ENCODE measurements at regions not wholly inside any gene's neighbourhood (a gene's known extent, or its start where the extent isn't known, plus 50 kb on each side); places are given as distances from the start of the nearest gene placed in this dataset.

DNA sequence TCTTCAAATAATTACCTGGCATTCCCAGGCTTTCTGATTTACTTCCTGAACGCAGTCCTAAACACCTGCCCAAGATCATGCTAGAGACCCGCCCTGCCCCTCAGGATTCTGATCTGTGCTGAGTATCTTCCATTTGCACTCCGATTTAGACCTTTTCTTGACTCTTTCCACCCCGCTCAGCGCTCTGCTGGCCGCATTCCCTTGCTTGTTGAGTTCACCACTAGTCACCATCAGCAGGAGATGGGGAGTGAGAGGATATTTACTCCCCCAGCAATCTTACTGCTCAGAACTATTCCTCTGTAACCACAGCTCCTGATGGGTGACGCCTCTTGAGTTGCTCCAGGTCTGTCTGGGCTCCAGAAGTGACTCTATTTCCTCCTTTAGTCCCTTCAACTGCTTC lies 419.4 kb upstream of the MIR17HG start:
- Histone ChIP-seq H4K8ac (ENCODE audit: low read depth in 2 of 2, low read length in 2 of 2) (no peak overlapping the region), H3K4me1 (ENCODE audit: control insufficient read depth, insufficient read depth, low read length) (no peaks in the 10 kb centered on the region), H2BK20ac (ENCODE audit: low read depth, low read length) (no peak overlapping the region), H3K18ac (ENCODE audit: low read depth, low read length) (no peak overlapping the region), H4K20me1 (ENCODE audit: insufficient read depth, low read length) (no peaks in the 10 kb centered on the region), H3K4me3 (ENCODE audit: insufficient read depth, low read depth, low read length) (no peak overlapping the region), H2AK5ac (ENCODE audit: low read depth, low read length) (no peak overlapping the region), H4K91ac (ENCODE audit: insufficient read depth, low read depth, low read length) (no peak overlapping the region), H2AFZ (replicated peaks; ENCODE audit: low read length, poor library complexity) (no peak overlapping the region), H3K9me3 (ENCODE audit: control insufficient read depth, insufficient read depth, low read length) (peaks cover 3% of the 10 kb centered on the region), H3K9me1 (ENCODE audit: insufficient read depth, low read length) (no peaks in the 10 kb centered on the region), H3K4ac (ENCODE audit: low read depth, low read length) (no peak overlapping the region), H3K23ac (ENCODE audit: low read depth, low read length) (no peak overlapping the region), H4K5ac (ENCODE audit: low read depth, low read length) (no peak overlapping the region), H2AK9ac (replicated peaks; ENCODE audit: low read depth, low read length, poor library complexity) (no peak overlapping the region), H3K27me3 (ENCODE audit: control insufficient read depth, insufficient read depth, low read length) (no peaks in the 10 kb centered on the region), H2BK5ac (ENCODE audit: low read depth, low read length, poor library complexity, severe bottlenecking) (no peak overlapping the region), H3K14ac (replicated peaks; ENCODE audit: low read depth, low read length) (no peak overlapping the region), H3K4me2 (ENCODE audit: low read depth, low read length) (no peak overlapping the region), H3K79me1 (ENCODE audit: low read depth in 1 of 2, low read length in 2 of 2) (no peaks in the 10 kb centered on the region), H3K56ac (ENCODE audit: extremely low read depth, insufficient read depth, low read length) (no peak overlapping the region), H2BK15ac (ENCODE audit: low read depth, low read length) (no peak overlapping the region), H3K36me3 (ENCODE audit: control insufficient read depth, insufficient read depth, low read length) (no peaks in the 10 kb centered on the region), H2BK120ac (ENCODE audit: low read depth, low read length) (no peak overlapping the region), H3K9ac (ENCODE audit: low read depth, low read length) (no peak overlapping the region), H3K27ac (ENCODE audit: insufficient read depth, low read length) (no peak overlapping the region)
- no peak for ATAC-seq (ENCODE audit: low read depth)
- WGBS, 2 experiments (ENCODE audit: extremely low coverage in 2 of 2, insufficient read length in 1 of 2): 36% methylated on average over 3 of the region's 7 CpGs; no CpG with 5 or more reads in 1 of the 2 experiments
- POLR2A ChIA-PET (ENCODE audit: unreplicated experiment): no interaction called here
- no peak for DNase-seq
- BruUV-seq (replicated peaks): no TSS peak
- TF ChIP-seq MAZ (IDR thresholded peaks at IDR 0.05; ENCODE audit: borderline replicate concordance, low read depth, low read length): no peak
- TF ChIP-seq RAD21 (IDR thresholded peaks at IDR 0.05; ENCODE audit: low read length): no peak
- TF ChIP-seq, protein P1, sequence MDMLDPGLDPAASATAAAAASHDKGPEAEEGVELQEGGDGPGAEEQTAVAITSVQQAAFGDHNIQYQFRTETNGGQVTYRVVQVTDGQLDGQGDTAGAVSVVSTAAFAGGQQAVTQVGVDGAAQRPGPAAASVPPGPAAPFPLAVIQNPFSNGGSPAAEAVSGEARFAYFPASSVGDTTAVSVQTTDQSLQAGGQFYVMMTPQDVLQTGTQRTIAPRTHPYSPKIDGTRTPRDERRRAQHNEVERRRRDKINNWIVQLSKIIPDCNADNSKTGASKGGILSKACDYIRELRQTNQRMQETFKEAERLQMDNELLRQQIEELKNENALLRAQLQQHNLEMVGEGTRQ (IDR thresholded peaks at IDR 0.05; ENCODE audit: low read depth, low read length): no peak
- intact Hi-C loops (cut with micrococcal nuclease) (no loop called here), in situ Hi-C loops (cut with MboI; ENCODE audit: low sequenced_read_pairs) (no loop called here), dilution Hi-C loops (cut with HindIII; ENCODE audit: low sequenced_read_pairs, unreplicated experiment) (no loop called here)
- CTCF ChIA-PET: no interaction called here

Data from IMR-90 (cell line).